ENCODE measurements at regions not wholly inside any gene's neighbourhood (a gene's known extent, or its start where the extent isn't known, plus 50 kb on each side); places are given as distances from the start of the nearest gene placed in this dataset.

DNA sequence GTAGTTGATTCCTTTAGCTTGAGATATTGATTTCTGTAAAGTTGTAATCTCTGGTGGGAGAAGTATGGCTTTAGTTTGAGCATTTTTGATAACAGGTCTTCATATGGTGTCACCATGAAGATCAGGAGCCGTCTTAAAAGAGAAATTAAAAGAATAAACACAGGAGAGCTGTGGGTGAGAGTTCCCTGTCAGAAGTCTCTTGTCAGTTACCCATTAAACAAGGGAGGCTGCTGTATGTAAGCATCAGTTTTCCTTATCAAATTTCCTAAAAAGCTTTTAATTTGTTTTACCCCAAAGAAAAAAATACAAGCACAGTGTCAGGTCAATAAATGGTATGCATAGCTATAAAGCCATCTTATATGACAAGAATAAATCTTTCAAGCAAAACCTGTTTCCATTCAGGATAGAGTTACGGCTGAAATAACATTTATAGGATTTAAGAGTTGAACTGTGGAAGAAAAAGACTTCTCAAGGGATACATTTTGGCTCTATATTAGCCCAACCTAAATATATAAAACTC, 767.5 kb downstream of the JRKL start:
- no peak for TF ChIP-seq EZH2 (IDR thresholded peaks at IDR 0.05; ENCODE audit: borderline replicate concordance, low read depth, low read length, poor library complexity, severe bottlenecking)
- TF ChIP-seq, protein P1, sequence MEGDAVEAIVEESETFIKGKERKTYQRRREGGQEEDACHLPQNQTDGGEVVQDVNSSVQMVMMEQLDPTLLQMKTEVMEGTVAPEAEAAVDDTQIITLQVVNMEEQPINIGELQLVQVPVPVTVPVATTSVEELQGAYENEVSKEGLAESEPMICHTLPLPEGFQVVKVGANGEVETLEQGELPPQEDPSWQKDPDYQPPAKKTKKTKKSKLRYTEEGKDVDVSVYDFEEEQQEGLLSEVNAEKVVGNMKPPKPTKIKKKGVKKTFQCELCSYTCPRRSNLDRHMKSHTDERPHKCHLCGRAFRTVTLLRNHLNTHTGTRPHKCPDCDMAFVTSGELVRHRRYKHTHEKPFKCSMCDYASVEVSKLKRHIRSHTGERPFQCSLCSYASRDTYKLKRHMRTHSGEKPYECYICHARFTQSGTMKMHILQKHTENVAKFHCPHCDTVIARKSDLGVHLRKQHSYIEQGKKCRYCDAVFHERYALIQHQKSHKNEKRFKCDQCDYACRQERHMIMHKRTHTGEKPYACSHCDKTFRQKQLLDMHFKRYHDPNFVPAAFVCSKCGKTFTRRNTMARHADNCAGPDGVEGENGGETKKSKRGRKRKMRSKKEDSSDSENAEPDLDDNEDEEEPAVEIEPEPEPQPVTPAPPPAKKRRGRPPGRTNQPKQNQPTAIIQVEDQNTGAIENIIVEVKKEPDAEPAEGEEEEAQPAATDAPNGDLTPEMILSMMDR (conservative IDR thresholded peaks at IDR 0.05; ENCODE audit: low read depth, low read length): no peak

Measured in A673 (cell line).